ENCODE measurements at regions not wholly inside any gene's neighbourhood (a gene's known extent, or its start where the extent isn't known, plus 50 kb on each side); places are given as distances from the start of the nearest gene placed in this dataset.

DNA sequence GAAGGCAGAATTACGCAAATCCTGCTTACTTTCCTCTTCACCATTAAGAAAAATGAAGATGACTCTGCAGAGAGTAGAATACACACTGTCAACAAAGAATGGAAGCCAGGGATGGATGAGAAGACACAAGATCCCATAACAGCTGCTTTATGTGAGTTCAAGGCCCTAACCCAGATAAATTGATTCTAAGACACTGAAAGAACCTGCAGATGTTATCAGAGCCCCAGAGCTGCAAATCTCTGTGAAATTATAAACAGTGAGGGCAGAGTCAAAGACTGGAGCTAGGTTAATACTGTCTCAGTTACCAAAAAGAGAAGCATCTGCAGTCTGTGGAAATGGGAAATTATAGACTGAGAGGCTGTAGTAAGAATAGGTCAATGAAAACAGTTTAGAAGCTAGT is 320.1 kb upstream of the PKDCC start:
- TF ChIP-seq, protein P1, sequence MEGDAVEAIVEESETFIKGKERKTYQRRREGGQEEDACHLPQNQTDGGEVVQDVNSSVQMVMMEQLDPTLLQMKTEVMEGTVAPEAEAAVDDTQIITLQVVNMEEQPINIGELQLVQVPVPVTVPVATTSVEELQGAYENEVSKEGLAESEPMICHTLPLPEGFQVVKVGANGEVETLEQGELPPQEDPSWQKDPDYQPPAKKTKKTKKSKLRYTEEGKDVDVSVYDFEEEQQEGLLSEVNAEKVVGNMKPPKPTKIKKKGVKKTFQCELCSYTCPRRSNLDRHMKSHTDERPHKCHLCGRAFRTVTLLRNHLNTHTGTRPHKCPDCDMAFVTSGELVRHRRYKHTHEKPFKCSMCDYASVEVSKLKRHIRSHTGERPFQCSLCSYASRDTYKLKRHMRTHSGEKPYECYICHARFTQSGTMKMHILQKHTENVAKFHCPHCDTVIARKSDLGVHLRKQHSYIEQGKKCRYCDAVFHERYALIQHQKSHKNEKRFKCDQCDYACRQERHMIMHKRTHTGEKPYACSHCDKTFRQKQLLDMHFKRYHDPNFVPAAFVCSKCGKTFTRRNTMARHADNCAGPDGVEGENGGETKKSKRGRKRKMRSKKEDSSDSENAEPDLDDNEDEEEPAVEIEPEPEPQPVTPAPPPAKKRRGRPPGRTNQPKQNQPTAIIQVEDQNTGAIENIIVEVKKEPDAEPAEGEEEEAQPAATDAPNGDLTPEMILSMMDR (IDR thresholded peaks at IDR 0.05 in 8 of 11, conservative IDR thresholded peaks at IDR 0.05 in 3 of 11): no peak
- no peak for TF ChIP-seq POLR2A (IDR thresholded peaks at IDR 0.05)
- TF ChIP-seq POLR2AphosphoS5 (IDR thresholded peaks at IDR 0.05): no peak
- no peaks in the 10 kb centered on the region for H3K4me1 ChIP-seq
- no peaks in the 10 kb centered on the region for H3K9me3 ChIP-seq
- WGBS, 5 donors: 0 to 100% (median 60%) methylated on average over 1 of the region's 1 CpG
- intact Hi-C loops (cut with DNase I; ENCODE audit: low total_unique reads): no loop called here
- no peak overlapping the region for H3K4me3 ChIP-seq
- no peak for DNase-seq
- H3K36me3 ChIP-seq: no peaks in the 10 kb centered on the region
- H3K27ac ChIP-seq: no peak overlapping the region
- no peaks in the 10 kb centered on the region for H3K27me3 ChIP-seq (replicated peaks in 1 of 7)

DNA sequence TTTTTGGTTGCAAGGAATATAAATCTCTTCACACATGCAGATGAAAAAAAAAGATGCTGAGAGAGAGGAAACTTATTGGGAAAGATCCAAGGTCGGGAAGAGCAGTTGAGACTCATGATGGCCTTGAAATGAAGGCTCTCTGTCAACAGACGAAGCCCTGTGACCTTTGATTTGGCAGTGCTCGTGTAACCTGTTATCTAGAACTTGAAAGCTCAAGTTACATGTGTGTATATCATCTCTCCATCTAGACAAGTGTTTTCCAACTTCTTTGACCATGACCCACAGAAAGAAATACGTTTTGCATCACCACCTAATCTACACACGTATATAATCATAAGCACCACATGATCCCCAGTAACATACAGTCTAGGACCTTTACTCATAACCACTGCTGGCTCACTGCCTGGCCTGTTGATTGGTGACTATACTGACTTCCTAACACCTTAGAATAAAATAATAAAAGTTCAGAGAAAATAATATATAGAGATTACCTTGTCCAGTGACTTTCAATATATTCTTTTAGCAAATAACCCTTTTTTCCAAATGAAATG is 319.0 kb upstream of the PKDCC start:
- TF ChIP-seq POLR2A (IDR thresholded peaks at IDR 0.05): no peak
- no peak for TF ChIP-seq POLR2AphosphoS5 (IDR thresholded peaks at IDR 0.05)
- TF ChIP-seq, protein P1 (IDR thresholded peaks at IDR 0.05 in 8 of 11, conservative IDR thresholded peaks at IDR 0.05 in 3 of 11): no peak

DNA sequence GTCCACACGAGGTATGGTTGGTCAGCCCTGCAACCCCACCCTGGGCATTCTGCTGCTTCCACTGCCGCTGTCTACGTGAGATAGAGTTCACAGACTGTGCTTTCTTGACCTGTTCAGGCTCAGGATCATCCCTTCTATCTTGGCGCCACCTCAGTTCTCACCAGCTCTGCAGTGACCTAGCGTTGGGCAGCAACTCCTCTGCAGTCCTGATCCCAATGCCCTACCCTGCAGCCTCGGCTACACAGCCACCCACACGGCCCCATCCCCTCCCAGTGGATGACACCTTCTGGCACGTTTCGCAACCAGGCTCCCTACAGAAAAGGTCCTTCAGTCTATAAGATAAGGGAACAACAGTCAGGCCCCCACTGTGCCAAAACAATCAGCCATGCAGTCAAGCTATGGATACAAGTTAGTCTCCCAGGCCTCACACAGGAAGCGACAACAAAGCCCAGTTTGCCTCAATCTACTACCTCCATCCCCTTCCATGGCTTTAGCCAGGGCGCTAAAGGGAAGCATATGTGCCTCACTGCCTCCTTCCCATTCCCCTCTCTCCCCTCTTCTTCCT is 317.9 kb upstream of the PKDCC start:
- TF ChIP-seq, protein P1 (IDR thresholded peaks at IDR 0.05 in 8 of 11, conservative IDR thresholded peaks at IDR 0.05 in 3 of 11): no peak
- no peak for TF ChIP-seq POLR2A (IDR thresholded peaks at IDR 0.05)
- TF ChIP-seq POLR2AphosphoS5 (IDR thresholded peaks at IDR 0.05): no peak
- DNase-seq: no peak
- Histone ChIP-seq H3K27me3 (replicated peaks in 1 of 7) (no peaks in the 10 kb centered on the region), H3K9me3 (no peaks in the 10 kb centered on the region), H3K4me1 (no peaks in the 10 kb centered on the region), H3K27ac (no peak overlapping the region), H3K4me3 (no peak overlapping the region), H3K36me3 (no peaks in the 10 kb centered on the region)
- intact Hi-C loops (cut with DNase I; ENCODE audit: low total_unique reads): no loop called here
- WGBS, 5 donors: 77 to 86% (median 85%) methylated on average over 11 of the region's 11 CpGs

More for the DNA sequence above, 319.0 kb upstream of the PKDCC start:
- H3K36me3 ChIP-seq: no peaks in the 10 kb centered on the region
- WGBS, 5 donors: 53 to 70% (median 61%) methylated on average over 5 of the region's 5 CpGs
- H3K27me3 ChIP-seq (replicated peaks in 1 of 7): no peaks in the 10 kb centered on the region
- H3K9me3 ChIP-seq: no peaks in the 10 kb centered on the region
- no peak overlapping the region for H3K27ac ChIP-seq
- no peaks in the 10 kb centered on the region for H3K4me1 ChIP-seq
- intact Hi-C loops (cut with DNase I; ENCODE audit: low total_unique reads): no loop called here
- H3K4me3 ChIP-seq: no peak overlapping the region
- DNase-seq: no peak

DNA sequence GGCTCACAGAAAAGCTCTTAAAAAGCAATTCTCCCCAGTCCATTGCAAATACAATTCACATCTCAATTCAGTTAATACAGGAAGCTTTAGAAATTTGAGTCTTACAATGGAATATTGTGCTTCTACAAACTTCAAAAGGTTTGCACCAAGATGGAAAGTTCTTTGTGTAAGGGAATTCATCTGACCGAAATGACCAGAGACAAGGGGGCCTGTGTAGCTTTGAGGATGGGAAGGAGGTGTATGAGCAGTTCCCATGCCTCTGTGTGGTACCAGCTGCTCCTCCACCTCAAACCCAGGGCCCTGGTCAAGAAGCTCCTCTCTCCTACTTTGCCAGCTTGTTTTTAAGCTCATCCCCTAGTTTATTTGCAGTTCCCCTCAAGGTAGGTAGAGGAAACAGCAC is 312.8 kb upstream of the PKDCC start:
- H3K9me3 ChIP-seq: peaks cover 0 to 4% (median 0%) of the 10 kb centered on the region in 8 donors
- 83 to 97% (median 88%) methylated on average over 1 of the region's 1 CpG for WGBS, 5 donors
- H3K4me1 ChIP-seq: peaks cover 0 to 5% (median 0%) of the 10 kb centered on the region in 6 donors
- no peaks in the 10 kb centered on the region for H3K36me3 ChIP-seq
- H3K27ac ChIP-seq: no peak overlapping the region
- no peaks in the 10 kb centered on the region for H3K27me3 ChIP-seq (replicated peaks in 1 of 7)
- intact Hi-C loops (cut with DNase I; ENCODE audit: low total_unique reads): no loop called here
- no peak overlapping the region for H3K4me3 ChIP-seq
- DNase-seq: no peak
- TF ChIP-seq, protein P1 (IDR thresholded peaks at IDR 0.05 in 8 of 11, conservative IDR thresholded peaks at IDR 0.05 in 3 of 11): no peak
- TF ChIP-seq POLR2AphosphoS5 (IDR thresholded peaks at IDR 0.05) (no peak), POLR2A (IDR thresholded peaks at IDR 0.05) (no peak)
